Parathyroid adenoma (tissue), 2 donors: ENCODE measurements at regions not wholly inside any gene's neighbourhood (a gene's known extent, or its start where the extent isn't known, plus 50 kb on each side); places are given as distances from the start of the nearest gene placed in this dataset.

Experiments used
- H2AFZ ChIP-seq: fragments of 300-600 bp; sonication (generic); one replicate; pipeline ENCODE4 v1.7.0; 2017; ENCODE audit warnings: antibody characterized with exemption, mild to moderate bottlenecking
- H3K27ac ChIP-seq: fragments of 300-600 bp; sonication (generic); one replicate; pipeline ENCODE4 v1.7.0; 2017
- H3K27me3 ChIP-seq: fragments of 300-600 bp; sonication (generic); one replicate; pipeline ENCODE4 v1.7.0; 2017; ENCODE audit warnings: low read length; ENCODE audit not compliant: control insufficient read depth, insufficient read depth
- H3K36me3 ChIP-seq: fragments of 300-600 bp; sonication (generic); one replicate; pipeline ENCODE4 v1.7.0; 2017; ENCODE audit warnings: low read length; ENCODE audit not compliant: control insufficient read depth, insufficient read depth
- H3K4me1 ChIP-seq: fragments of 300-600 bp; sonication (generic); one replicate; pipeline ENCODE4 v1.7.0; 2017; ENCODE audit warnings: control low read depth
- H3K4me2 ChIP-seq: fragments of 300-600 bp; sonication (generic); one replicate; pipeline ENCODE4 v1.7.0; 2017; ENCODE audit warnings: low read length
- H3K4me3 ChIP-seq: fragments of 300-600 bp; sonication (generic); one replicate; pipeline ENCODE4 v1.7.0; 2017; ENCODE audit warnings: low read depth, low read length
- H3K79me2 ChIP-seq: fragments of 300-600 bp; sonication (generic); one replicate; pipeline ENCODE4 v1.7.0; 2017; ENCODE audit warnings: control low read depth
- H3K9ac ChIP-seq: fragments of 300-600 bp; sonication (generic); one replicate; pipeline ENCODE4 v1.7.0; 2017; ENCODE audit warnings: mild to moderate bottlenecking
- H3K9me3 ChIP-seq: fragments of 300-600 bp; sonication (generic); one replicate; pipeline ENCODE4 v1.7.0; 2017; ENCODE audit warnings: low read length; ENCODE audit not compliant: control insufficient read depth
- CTCF ChIP-seq: fragments of 300-600 bp; sonication (generic); IDR thresholded peaks from one replicate; pipeline ENCODE4 v1.7.0; 2017; ENCODE audit warnings: antibody characterized with exemption, mild to moderate bottlenecking
- donor health status: primary hyperparathyroidism.

- H3K36me3 ChIP-seq, result no peaks in the 10 kb centered on the region
- no peak overlapping the region for H3K4me3 ChIP-seq
- H2AFZ ChIP-seq, result no peak overlapping the region
- H3K9me3 ChIP-seq, result no peaks in the 10 kb centered on the region
- no peaks in the 10 kb centered on the region for H3K27me3 ChIP-seq
- TF ChIP-seq CTCF, result no peak
- no peak overlapping the region for H3K9ac ChIP-seq
- no peaks in the 10 kb centered on the region for H3K79me2 ChIP-seq
- H3K4me1 ChIP-seq, result peaks cover 12% of the 10 kb centered on the region
- no peak overlapping the region for H3K4me2 ChIP-seq
- no peak overlapping the region for H3K27ac ChIP-seq
Measured at GRCh38 chr9:89915187-89915586, 310.4 kb downstream of the GADD45G start.

- Histone ChIP-seq H3K9me3 (no peaks in the 10 kb centered on the region), H3K4me2 (no peak overlapping the region), H3K27me3 (no peaks in the 10 kb centered on the region), H3K27ac (no peak overlapping the region), H3K4me1 (peaks cover 13% of the 10 kb centered on the region), H2AFZ (no peak overlapping the region), H3K36me3 (no peaks in the 10 kb centered on the region), H3K79me2 (no peaks in the 10 kb centered on the region), H3K9ac (no peak overlapping the region), H3K4me3 (no peak overlapping the region)
- no peak for TF ChIP-seq CTCF
Measured at GRCh38 chr9:89916001-89916597, 311.3 kb downstream of the GADD45G start.

- Histone ChIP-seq H2AFZ (no peak overlapping the region), H3K4me3 (no peak overlapping the region), H3K4me2 (no peak overlapping the region), H3K4me1 (peaks cover 19% of the 10 kb centered on the region), H3K36me3 (no peaks in the 10 kb centered on the region), H3K9ac (no peak overlapping the region), H3K27ac (no peak overlapping the region), H3K9me3 (no peaks in the 10 kb centered on the region), H3K27me3 (no peaks in the 10 kb centered on the region), H3K79me2 (no peaks in the 10 kb centered on the region)
- no peak for TF ChIP-seq CTCF
Measured at GRCh38 chr9:89917861-89918260, 313.0 kb downstream of the GADD45G start.

GRCh38 chr9:89919171-89919681 lies 314.4 kb downstream of the GADD45G start:
- Histone ChIP-seq H3K4me3 (peak overlapping the region; percentile 3), H3K9ac (no peak overlapping the region), H3K27me3 (no peaks in the 10 kb centered on the region), H3K27ac (peak overlapping the region; percentile 32), H3K36me3 (no peaks in the 10 kb centered on the region), H2AFZ (no peak overlapping the region), H3K4me1 (peaks cover 21% of the 10 kb centered on the region), H3K9me3 (no peaks in the 10 kb centered on the region), H3K4me2 (no peak overlapping the region), H3K79me2 (no peaks in the 10 kb centered on the region)
- peak; percentile 36 for TF ChIP-seq CTCF

GRCh38 chr9:89920131-89920530 lies 315.3 kb downstream of the GADD45G start:
- Histone ChIP-seq H3K4me2 (no peak overlapping the region), H3K9ac (no peak overlapping the region), H3K4me3 (no peak overlapping the region), H2AFZ (no peak overlapping the region), H3K27ac (peak overlapping the region; percentile 29), H3K4me1 (peaks cover 25% of the 10 kb centered on the region), H3K9me3 (no peaks in the 10 kb centered on the region), H3K36me3 (no peaks in the 10 kb centered on the region), H3K27me3 (no peaks in the 10 kb centered on the region), H3K79me2 (no peaks in the 10 kb centered on the region)
- TF ChIP-seq CTCF, result no peak
